GM19023 (cell line): ENCODE measurements at regions not wholly inside any gene's neighbourhood (a gene's known extent, or its start where the extent isn't known, plus 50 kb on each side); places are given as distances from the start of the nearest gene placed in this dataset.
"Not testable (repeated sequence)": the region's sequence is repeated elsewhere in the genome, so short reads cannot be mapped to it uniquely, and the experiment has no call there.

ENCODE experiments used
- ATAC-seq: cut with Tn5 transposase; IDR thresholded peaks from one replicate; pipeline ENCODE4 v1.9.1; 2021; ENCODE audit warnings: mild to moderate bottlenecking, moderate library complexity; ENCODE audit not compliant: unreplicated experiment

GRCh38 chr2:8229546-8229986 lies 452.3 kb upstream of the ID2 start:
- peak; percentile 90 for ATAC-seq

- no peak for ATAC-seq
These were observed 451.4 kb upstream of the ID2 start for GRCh38 chr2:8230466-8230865.

DNA sequence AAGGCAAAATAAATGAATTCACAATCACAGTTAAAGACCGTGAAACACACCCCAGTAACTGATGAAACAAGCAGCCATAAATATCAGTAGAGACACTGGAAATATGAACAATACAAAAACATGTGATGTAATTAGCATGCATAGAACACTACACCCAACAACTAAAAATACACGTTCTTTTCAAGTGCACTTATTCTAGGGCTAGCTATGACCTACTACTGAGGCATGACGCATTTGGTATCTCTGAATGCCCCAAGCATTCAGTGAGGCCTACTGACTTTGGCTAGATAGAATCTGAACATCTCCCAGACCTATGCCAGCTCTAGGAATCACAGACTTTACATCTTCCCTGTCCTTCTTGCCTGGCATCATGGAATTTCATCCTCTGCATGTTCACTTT lies 450.0 kb upstream of the ID2 start:
- ATAC-seq = no peak

GRCh38 chr2:8232871-8233270 lies 449.0 kb upstream of the ID2 start:
- no peak for ATAC-seq

DNA sequence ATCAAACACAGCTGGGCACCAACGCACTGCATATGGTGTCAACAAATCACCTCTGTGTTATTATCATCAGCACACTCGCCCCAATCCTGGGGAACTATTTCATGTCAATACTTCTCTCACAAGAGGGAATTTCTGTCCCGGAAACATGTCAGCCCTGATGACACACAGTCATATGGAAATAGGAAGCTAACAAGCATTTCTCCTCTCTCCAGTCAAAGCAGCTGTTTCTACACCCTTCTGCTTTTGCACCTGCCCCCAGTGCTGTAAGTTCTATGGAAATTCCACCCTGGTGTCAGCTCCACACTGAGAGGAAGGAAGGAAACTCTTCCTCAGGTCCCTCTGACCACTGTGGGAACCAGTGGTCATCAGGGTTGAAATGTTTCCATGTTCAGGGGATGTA lies 447.6 kb upstream of the ID2 start:
- ATAC-seq = peak; percentile 31

DNA sequence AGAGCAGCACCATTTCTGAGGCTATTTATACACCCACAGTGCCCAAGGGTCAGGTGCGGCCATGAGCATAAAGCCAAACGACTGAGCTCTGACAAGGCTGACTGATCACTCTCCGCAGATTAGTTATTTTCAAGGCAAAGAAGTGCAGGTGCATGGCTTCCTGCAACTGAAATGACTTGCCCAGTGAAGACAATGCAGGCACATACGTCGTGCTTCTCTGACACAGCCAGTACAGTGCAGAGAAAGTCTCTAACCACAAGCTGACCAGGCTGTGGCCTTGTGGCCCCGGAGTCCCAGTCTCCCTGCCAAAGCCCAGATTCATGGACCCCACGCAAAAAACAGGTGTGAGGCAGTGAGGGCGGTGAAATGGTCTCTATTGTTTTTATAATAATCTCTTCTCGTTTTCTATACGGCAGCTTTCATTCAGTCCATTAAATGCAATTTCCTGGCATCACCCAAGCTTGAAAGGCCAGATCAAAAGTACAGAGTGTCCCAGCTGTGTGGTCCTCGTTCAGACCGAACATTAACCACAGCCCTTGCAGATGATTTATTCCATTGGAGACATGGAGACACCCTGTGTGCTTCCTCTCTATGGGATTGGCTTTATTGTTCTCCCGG lies 447.0 kb upstream of the ID2 start:
- ATAC-seq = peak; percentile 93

GRCh38 chr2:8235419-8235818 lies 446.4 kb upstream of the ID2 start:
- ATAC-seq = no peak

DNA sequence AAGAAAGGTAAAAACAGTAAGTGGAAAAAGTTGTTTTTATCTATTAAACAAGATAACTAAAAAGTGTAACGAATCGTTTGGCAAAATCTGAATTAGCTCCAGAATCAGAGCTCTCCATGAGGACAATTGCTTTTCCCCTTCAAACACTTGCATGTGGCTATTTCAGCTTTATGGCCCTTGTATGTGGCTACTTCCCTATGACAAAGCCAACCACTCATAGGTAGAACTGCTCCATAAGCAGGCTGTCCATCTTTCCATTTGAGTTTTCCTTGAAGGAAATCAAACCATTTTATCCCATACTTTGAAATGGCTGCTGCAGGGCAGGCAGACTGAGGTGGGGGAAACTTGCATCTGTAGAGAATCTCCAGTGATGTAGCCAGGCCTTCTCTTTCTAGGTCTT lies 445.5 kb upstream of the ID2 start:
- ATAC-seq = no peak

DNA sequence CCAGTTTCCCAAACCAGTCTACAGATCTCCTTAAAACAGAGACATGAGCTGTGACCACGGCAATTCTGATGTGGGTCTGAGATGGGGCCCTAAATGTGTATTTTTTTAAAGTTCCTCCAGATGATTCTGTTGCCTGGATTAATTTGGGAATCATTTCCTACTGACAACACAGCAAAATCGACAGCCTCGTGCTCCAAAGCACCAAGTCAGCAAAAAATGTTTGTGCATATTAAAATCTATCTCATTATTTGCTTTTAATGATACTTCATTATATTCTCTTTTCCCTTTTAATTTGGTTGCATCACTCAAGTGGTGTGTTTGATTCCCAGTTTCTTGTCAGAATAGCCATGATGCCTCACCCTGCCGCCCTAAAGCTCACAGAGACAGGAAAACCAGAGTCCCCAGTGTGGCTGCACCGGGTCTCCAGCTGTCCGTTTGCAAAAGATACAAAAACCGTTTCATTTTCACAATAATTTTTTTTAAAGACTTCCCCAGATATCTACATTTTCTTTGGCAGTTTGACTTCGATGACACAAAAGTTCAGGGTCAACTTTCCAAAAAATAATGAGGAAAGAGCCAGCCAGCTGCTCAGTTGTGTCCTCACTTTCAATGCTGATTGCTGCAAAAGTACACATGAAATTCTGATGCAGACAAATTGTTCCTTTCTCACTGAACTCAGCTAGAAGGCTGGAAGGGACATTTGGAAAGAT lies 443.2 kb upstream of the ID2 start:
- ATAC-seq = no peak

DNA sequence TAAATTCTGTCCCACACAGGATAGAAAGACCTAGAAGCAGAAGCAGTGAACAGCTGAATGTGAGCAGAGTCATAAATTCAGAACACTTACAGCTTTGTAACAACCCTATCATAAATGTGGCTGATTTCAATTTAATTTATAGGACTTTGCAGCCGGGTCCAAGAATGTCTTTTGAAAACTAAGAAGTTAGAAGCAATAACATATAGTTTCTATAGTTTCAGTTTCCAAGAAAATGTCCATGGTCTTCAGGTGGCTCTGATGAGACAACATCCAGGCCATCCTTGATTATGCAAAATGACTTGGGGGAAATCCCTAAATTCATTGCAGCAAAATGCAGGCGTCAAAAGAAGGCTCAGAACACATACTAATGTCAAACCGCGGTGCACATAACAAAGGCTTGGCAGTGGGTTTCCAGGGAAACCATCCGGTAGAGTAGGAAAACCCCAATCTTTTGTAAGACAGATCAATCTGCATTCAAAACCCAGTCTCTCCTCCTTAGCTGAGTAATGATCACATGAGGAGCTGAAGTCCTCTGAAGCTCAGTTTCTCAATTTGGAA lies 442.2 kb upstream of the ID2 start:
- no peak for ATAC-seq

- ATAC-seq = no peak
These were observed 440.5 kb upstream of the ID2 start for GRCh38 chr2:8241317-8241716.

GRCh38 chr2:8242739-8243138 lies 439.1 kb upstream of the ID2 start:
- no peak for ATAC-seq

DNA sequence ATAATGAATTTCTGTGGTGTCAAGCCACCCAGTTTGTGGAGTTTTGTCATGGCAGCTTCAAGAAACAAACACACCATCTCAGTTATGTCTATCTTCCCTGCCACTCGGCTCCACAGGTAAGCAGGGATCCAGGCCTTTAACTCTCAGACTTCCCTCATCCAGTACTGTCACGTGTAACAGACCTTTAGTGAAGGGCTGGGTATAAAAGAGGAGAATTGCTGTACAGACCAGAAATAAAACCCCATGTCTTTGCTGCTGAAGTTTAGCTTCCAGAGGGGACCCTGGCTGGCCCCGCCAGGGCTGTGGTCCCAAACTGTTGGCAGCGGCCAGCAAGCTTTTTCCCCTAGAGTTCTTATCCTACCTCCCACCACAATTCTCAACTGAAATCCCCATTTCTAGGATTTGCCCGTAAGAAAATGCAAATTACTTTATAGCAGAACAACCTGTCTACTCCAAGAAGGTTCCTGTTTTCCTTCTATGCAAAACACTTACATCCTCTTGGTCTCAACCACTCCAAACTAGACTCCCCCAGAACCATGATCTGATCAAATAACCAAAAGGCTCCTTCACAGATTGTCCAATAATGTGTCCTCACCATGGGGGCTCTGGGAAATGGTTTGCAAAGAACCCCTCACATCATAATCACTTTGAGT lies 438.0 kb upstream of the ID2 start:
- ATAC-seq = no peak

DNA sequence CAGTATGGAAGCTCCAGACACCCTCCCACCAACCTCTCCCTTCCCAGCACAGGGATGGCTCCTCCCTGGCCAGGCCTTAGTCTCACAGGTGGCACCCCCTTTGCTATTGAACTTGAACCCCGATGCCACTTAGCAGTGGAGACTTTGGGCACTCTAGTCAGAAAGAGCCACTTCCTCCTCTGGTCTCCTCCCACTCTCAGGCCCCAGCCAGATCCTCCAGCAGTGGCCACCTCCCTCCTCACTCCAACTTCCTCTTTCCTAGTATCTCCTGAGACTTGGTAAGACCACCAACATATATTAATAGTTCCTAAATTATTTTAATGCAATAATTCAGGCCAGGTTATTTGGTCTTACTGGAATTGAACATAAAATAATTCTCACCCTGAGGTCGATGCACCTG lies 437.2 kb upstream of the ID2 start:
- no peak for ATAC-seq

DNA sequence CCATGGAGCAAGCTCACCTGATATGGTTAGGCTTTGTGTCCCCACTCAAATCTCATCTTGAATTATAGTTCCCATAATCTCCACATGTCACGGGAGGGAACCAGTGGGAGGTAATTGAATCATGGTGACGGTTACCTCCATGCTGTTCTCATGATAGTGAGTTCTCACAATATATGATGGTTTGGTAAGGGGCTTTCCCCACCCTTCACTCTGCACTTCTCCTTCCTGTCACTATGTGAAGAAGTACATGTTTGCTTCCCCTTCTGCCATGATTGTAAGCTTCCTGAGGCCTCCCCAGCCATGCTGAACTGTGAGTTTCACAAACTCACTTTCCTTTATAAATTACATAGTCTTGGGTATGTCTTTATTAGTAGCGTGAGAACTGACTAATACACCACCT lies 435.7 kb upstream of the ID2 start:
- ATAC-seq = no peak

DNA sequence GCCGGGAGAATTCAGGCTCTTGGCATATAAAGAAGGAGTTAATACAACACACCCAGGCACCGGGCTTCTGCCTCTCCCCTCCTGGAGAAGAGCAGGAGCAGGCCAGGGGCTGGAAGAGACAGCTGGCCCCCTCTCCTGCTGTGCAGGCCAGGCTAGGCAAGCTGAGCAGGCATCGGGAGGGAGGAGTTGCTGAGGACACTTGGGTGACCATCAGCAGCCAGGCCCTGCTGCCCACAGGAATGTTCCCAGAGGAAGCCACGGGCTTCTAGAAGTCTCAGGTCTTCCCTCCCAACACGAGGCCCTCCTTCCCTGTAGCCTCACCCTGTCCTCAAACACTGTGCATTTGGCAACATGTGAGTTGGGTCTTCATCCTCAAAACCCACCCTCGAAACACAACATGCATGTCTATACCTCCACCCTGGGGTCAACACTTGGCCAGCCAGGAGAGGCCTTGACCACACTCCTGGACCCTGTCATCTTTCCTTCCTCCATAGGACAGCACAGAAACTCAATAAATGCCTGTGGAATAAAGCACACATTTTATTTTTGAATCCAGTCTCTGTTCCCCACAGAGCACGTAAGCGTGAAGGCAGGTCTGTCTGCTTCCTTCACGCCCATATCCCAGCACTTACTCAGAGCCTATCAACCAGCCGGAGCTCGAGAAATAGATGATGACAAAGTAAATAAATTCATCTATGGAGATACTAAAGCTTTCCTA lies 433.8 kb upstream of the ID2 start:
- ATAC-seq = no peak

- no peak for ATAC-seq
These were observed 433.3 kb upstream of the ID2 start for GRCh38 chr2:8248623-8248957.

GRCh38 chr2:8249141-8249540 lies 432.7 kb upstream of the ID2 start:
- ATAC-seq = no peak

GRCh38 chr2:8249769-8250168 lies 432.1 kb upstream of the ID2 start:
- ATAC-seq = no peak

- ATAC-seq = not testable (repeated sequence)
These were observed 431.6 kb upstream of the ID2 start for GRCh38 chr2:8250290-8250689.

GRCh38 chr2:8251291-8251690 lies 430.6 kb upstream of the ID2 start:
- ATAC-seq = no peak

- ATAC-seq = no peak
These were observed 430.0 kb upstream of the ID2 start for GRCh38 chr2:8251856-8252255.
